H1 (cell line): ENCODE measurements at regions not wholly inside any gene's neighbourhood (a gene's known extent, or its start where the extent isn't known, plus 50 kb on each side); places are given as distances from the start of the nearest gene placed in this dataset.

Experiments
- CTCF ChIA-PET: fragments of 300-600 bp; sonication (Branson Sonifier 250); formaldehyde crosslinking; loops from one replicate; lab custom pipeline; 2021; ENCODE audit not compliant: partially characterized antibody; lab: Charles Lee
- POLR2A ChIA-PET: fragments of 300-600 bp; sonication (Branson Sonifier 250); formaldehyde crosslinking; loops from one replicate; lab custom pipeline; 2021; ENCODE audit warnings: inconsistent platforms; ENCODE audit not compliant: partially characterized antibody; lab: Charles Lee
- DNase-seq, 2 experiments: peaks; one replicate each; pipeline versions ENCODE4 v3.0.0 to v3.0.0-alpha.2; 2010 to 2022; ENCODE audit warnings: low spot score in 2 of 2, low read depth in 1 of 2, mixed read lengths in 1 of 2
- FAIRE-seq: peaks from 2 replicates; lab custom pipeline; 2011; peaks lifted over from hg19 to GRCh38; lab: Jason Lieb, UNC
- H2AFZ ChIP-seq: 2 replicates; pipeline ENCODE4 v1.8.1; 2012; ENCODE audit warnings: low read length, inconsistent platforms
- H2AK5ac ChIP-seq: 2 replicates; pipeline ENCODE4 v1.6.1; 2013; ENCODE audit warnings: low read depth, low read length
- H2BK120ac ChIP-seq: replicated peaks from 2 replicates; pipeline ENCODE3; 2013; ENCODE audit warnings: low read depth, low read length, inconsistent platforms
- H2BK12ac ChIP-seq: 2 replicates; pipeline ENCODE4 v1.6.1; 2013; ENCODE audit warnings: low read depth, low read length
- H2BK15ac ChIP-seq: 2 replicates; pipeline ENCODE4 v1.6.1; 2013; ENCODE audit warnings: low read length
- H2BK20ac ChIP-seq: 2 replicates; pipeline ENCODE4 v1.6.1; 2013; ENCODE audit warnings: low read length
- H2BK5ac ChIP-seq: 2 replicates; pipeline ENCODE4 v1.6.1; 2013; ENCODE audit warnings: low read depth, low read length
- H3K14ac ChIP-seq: 2 replicates; pipeline ENCODE4 v1.6.1; 2013; ENCODE audit warnings: inconsistent platforms; ENCODE audit not compliant: insufficient read length
- H3K18ac ChIP-seq: 2 replicates; pipeline ENCODE4 v1.6.1; 2013; ENCODE audit warnings: low read length; ENCODE audit errors: extremely low read depth
- H3K23ac ChIP-seq: 2 replicates; pipeline ENCODE4 v1.6.1; 2013; ENCODE audit warnings: inconsistent platforms; ENCODE audit not compliant: insufficient read length
- H3K23me2 ChIP-seq: 2 replicates; pipeline ENCODE4 v1.6.1; 2013; ENCODE audit warnings: low read depth, low read length
- H3K27ac ChIP-seq: 2 replicates; pipeline ENCODE4 v1.6.1; 2011; ENCODE audit warnings: low read depth, low read length, inconsistent platforms
- H3K27me3 ChIP-seq, 4 experiments: replicated peaks in 1 of 4; 1 replicate in 1 of 4; 2 replicates in 3 of 4; pipeline versions ENCODE4 v1.6.1 to v1.8.1; 2011 to 2013; ENCODE audit warnings: low read length in 3 of 4, mild to moderate bottlenecking in 3 of 4, inconsistent platforms in 2 of 4, mixed read lengths in 2 of 4, moderate library complexity in 1 of 4; ENCODE audit not compliant: control insufficient read depth in 3 of 4, insufficient read depth in 3 of 4; ENCODE audit errors: extremely low read depth in 1 of 4
- H3K36me3 ChIP-seq, 4 experiments: 2 replicates each; pipeline versions ENCODE4 v1.6.1 to v1.8.1; 2011 to 2013; ENCODE audit warnings: mild to moderate bottlenecking in 4 of 4, low read length in 3 of 4, moderate library complexity in 2 of 4, control low read depth in 1 of 4, inconsistent platforms in 1 of 4; ENCODE audit not compliant: insufficient read depth in 4 of 4, control insufficient read depth in 2 of 4
- H3K4ac ChIP-seq: replicated peaks from 2 replicates; pipeline ENCODE3; 2013; ENCODE audit warnings: low read length, low read depth, mixed read lengths, inconsistent platforms; ENCODE audit not compliant: insufficient read length
- H3K4me1 ChIP-seq, 4 experiments: replicated peaks in 1 of 4; 1 replicate in 1 of 4; 2 replicates in 3 of 4; pipeline versions ENCODE4 v1.6.1 to v1.8.1; 2011 to 2013; ENCODE audit warnings: low read length in 3 of 4, inconsistent platforms in 2 of 4, mixed read lengths in 1 of 4; ENCODE audit not compliant: insufficient read depth in 4 of 4, control insufficient read depth in 3 of 4
- H3K4me2 ChIP-seq, 2 experiments: 2 replicates each; pipeline versions ENCODE4 v1.6.1 to v1.8.1; 2011 to 2013; ENCODE audit warnings: low read depth in 2 of 2, low read length in 2 of 2, control low read depth in 1 of 2, inconsistent platforms in 1 of 2, mild to moderate bottlenecking in 1 of 2; ENCODE audit not compliant: insufficient read depth in 1 of 2
- H3K4me3 ChIP-seq, 4 experiments: fragments of 200-600, 300-600 bp in 1 of 4; sonication (generic), shearing (Covaris generic), sonication (Bioruptor Twin) in 1 of 4; 2 replicates each; pipeline versions ENCODE4 v1.5.1 to v1.8.1; 2011 to 2016; ENCODE audit warnings: low read length in 4 of 4, low read depth in 3 of 4, control low read depth in 2 of 4, inconsistent platforms in 2 of 4, mild to moderate bottlenecking in 2 of 4, mixed read lengths in 1 of 4, moderate library complexity in 1 of 4; ENCODE audit not compliant: insufficient read depth in 2 of 4; ENCODE audit errors: extremely low read depth in 1 of 4
- H3K56ac ChIP-seq: replicated peaks from 2 replicates; pipeline ENCODE3; 2013; ENCODE audit warnings: low read depth, mild to moderate bottlenecking, mixed read lengths, low read length, inconsistent platforms; ENCODE audit not compliant: insufficient read length
- H3K79me1 ChIP-seq: 2 replicates; pipeline ENCODE4 v1.6.1; 2013; ENCODE audit warnings: low read depth, low read length, control low read depth
- H3K79me2 ChIP-seq, 2 experiments: 2 replicates each; pipeline versions ENCODE4 v1.6.1 to v1.8.1; 2012 to 2013; ENCODE audit warnings: low read length in 2 of 2, mild to moderate bottlenecking in 2 of 2, inconsistent platforms in 1 of 2; ENCODE audit not compliant: insufficient read depth in 2 of 2, control insufficient read depth in 1 of 2
- H3K9ac ChIP-seq, 4 experiments: replicated peaks in 1 of 4; 1 replicate in 1 of 4; 2 replicates in 3 of 4; pipeline versions ENCODE4 v1.6.1 to v1.8.1; 2011 to 2013; ENCODE audit warnings: low read depth in 3 of 4, low read length in 3 of 4, control low read depth in 2 of 4, mild to moderate bottlenecking in 2 of 4, moderate library complexity in 2 of 4, inconsistent platforms in 1 of 4; ENCODE audit errors: extremely low read depth in 1 of 4
- H3K9me3 ChIP-seq, 2 experiments: 2 replicates each; pipeline versions ENCODE4 v1.6.1 to v1.8.1; 2012 to 2013; ENCODE audit warnings: mild to moderate bottlenecking in 2 of 2, moderate library complexity in 2 of 2, control low read depth in 1 of 2, inconsistent platforms in 1 of 2, low read depth in 1 of 2, low read length in 1 of 2, mixed read lengths in 1 of 2; ENCODE audit not compliant: insufficient read depth in 2 of 2
- H4K20me1 ChIP-seq, 2 experiments: replicated peaks in 1 of 2; 2 replicates each; pipeline versions ENCODE3 to v1.8.1; 2011 to 2013; ENCODE audit warnings: inconsistent platforms in 2 of 2, low read length in 2 of 2, mild to moderate bottlenecking in 1 of 2; ENCODE audit not compliant: insufficient read depth in 2 of 2, control insufficient read depth in 1 of 2
- H4K5ac ChIP-seq: 2 replicates; pipeline ENCODE4 v1.6.1; 2013; ENCODE audit warnings: low read length, low read depth, mixed read lengths, inconsistent platforms; ENCODE audit not compliant: insufficient read length
- H4K8ac ChIP-seq: 2 replicates; pipeline ENCODE4 v1.8.0; 2013; ENCODE audit warnings: mild to moderate bottlenecking, moderate library complexity, low read length, inconsistent platforms; ENCODE audit not compliant: insufficient read depth; ENCODE audit errors: extremely low read depth
- H4K91ac ChIP-seq: replicated peaks from 2 replicates; pipeline ENCODE3; 2013; ENCODE audit warnings: low read length, mixed read lengths, inconsistent platforms; ENCODE audit not compliant: insufficient read length
- KDM1A ChIP-seq: fragments of 200-600, 300-600 bp; sonication (generic); IDR thresholded peaks from 2 replicates; pipeline ENCODE4 v1.7.1; 2016; ENCODE audit warnings: mild to moderate bottlenecking, low read length, borderline replicate concordance
- SIX5 ChIP-seq: IDR thresholded peaks from 2 replicates; pipeline ENCODE4 v1.6.1; 2011; ENCODE audit warnings: mild to moderate bottlenecking, low read depth, low read length
- TBP ChIP-seq: IDR thresholded peaks from 2 replicates; pipeline ENCODE4 v1.6.1; 2011; ENCODE audit warnings: low read depth, low read length, improper control_type of control experiment
- USF2 ChIP-seq: IDR thresholded peaks from 2 replicates; pipeline ENCODE4 v1.6.1; 2011; ENCODE audit warnings: low read length, improper control_type of control experiment
- WGBS, 2 experiments: shearing (Covaris generic) in 1 of 2; methylation state at CpG; one replicate each; pipeline versions ENCODE4 v1.1.6 to v1.1.7; 2013 to 2015; ENCODE audit warnings: low lambda C conversion rate in 2 of 2, mixed read lengths in 2 of 2, inconsistent platforms in 1 of 2, low coverage in 1 of 2, missing lambda C conversion rate in 1 of 2; ENCODE audit not compliant: insufficient replicate concordance in 2 of 2, insufficient coverage in 1 of 2, insufficient read length in 1 of 2; ENCODE audit errors: extremely low coverage in 1 of 2, missing lambda C conversion rate in 1 of 2; 5-methylcytosine and 5-hydroxymethylcytosine counted together

- no peak overlapping the region for H3K18ac ChIP-seq
- no peak overlapping the region for H2BK20ac ChIP-seq
- H3K9ac ChIP-seq = no peak overlapping the region
- H3K4me1 ChIP-seq = peaks cover 0 to 11% (median 6%) of the 10 kb centered on the region in 4 experiments; a peak in 5 of 7 replicates
- no peak overlapping the region for H2BK15ac ChIP-seq
- no peak overlapping the region for H4K5ac ChIP-seq
- H2BK12ac ChIP-seq = no peak overlapping the region
- no peak overlapping the region for H4K8ac ChIP-seq
- no peak overlapping the region for H3K23ac ChIP-seq
- TF ChIP-seq USF2 = no peak
- TF ChIP-seq TBP = no peak
- peak; percentile 69; the same call in 1 of the 2 replicates for TF ChIP-seq KDM1A
- TF ChIP-seq SIX5 = no peak
- no peaks in the 10 kb centered on the region for H3K79me1 ChIP-seq
- H3K4ac ChIP-seq = no peak overlapping the region
- H2AK5ac ChIP-seq = no peak overlapping the region
- no peaks in the 10 kb centered on the region for H3K23me2 ChIP-seq
- H2AFZ ChIP-seq = no peak overlapping the region
- no peaks in the 10 kb centered on the region for H3K27me3 ChIP-seq
- no peaks in the 10 kb centered on the region for H4K20me1 ChIP-seq
- H3K9me3 ChIP-seq = no peaks in the 10 kb centered on the region
- no peaks in the 10 kb centered on the region for H3K36me3 ChIP-seq
- FAIRE-seq = no peak
- CTCF ChIA-PET = interaction anchor here (1.0 to 1.8 kb wide), 5 partner anchors 12 to 135 kb away, joined by 3 to 6 read pairs (median 5); no protein-coding TSS in a partner anchor
- no peak overlapping the region for H3K4me3 ChIP-seq
- no peak overlapping the region for H2BK120ac ChIP-seq
- POLR2A ChIA-PET = interaction anchor here (1.5 kb wide), 1 partner anchor 12 kb away, joined by 4 read pairs; no protein-coding TSS in a partner anchor
- H4K91ac ChIP-seq = no peak overlapping the region
- no peaks in the 10 kb centered on the region for H3K79me2 ChIP-seq
- H3K14ac ChIP-seq = no peak overlapping the region
- H3K4me2 ChIP-seq = no peak overlapping the region
- WGBS, 2 experiments = 81% methylated on average over 6 of the region's 6 CpGs; no CpG with 5 or more reads in 1 of the 2 experiments
- H3K27ac ChIP-seq = no peak overlapping the region
- H3K56ac ChIP-seq = no peak overlapping the region
- H2BK5ac ChIP-seq = no peak overlapping the region
- no peak for DNase-seq
Observed at GRCh38 chr14:100660498-100660881, 66.2 kb upstream of the DLK1 start.
